ENCODE measurements at regions not wholly inside any gene's neighbourhood (a gene's known extent, or its start where the extent isn't known, plus 50 kb on each side); places are given as distances from the start of the nearest gene placed in this dataset.

DNA sequence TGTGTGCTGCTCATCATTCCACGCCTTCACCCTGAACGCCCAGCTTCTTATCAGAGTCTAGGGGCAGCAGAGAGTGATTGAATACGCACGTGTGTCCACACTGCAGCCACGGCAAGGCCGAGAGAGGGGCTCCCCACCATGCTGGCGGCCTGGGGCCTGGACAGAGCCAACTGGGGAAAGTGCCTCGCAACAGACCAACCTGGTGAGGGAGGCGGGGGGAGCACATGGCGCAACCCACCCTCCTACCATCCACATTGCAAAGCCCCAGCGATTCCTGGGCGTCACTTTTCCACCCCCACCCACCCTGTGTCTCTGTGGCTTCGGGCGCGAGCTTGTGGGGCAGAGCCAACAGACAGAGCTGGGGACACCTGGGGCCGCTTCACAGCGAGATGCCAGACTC is 66.4 kb upstream of the DUSP22 start:
- TF ChIP-seq POLR2AphosphoS5 (IDR thresholded peaks at IDR 0.05; ENCODE audit: low read depth, low read length) (no peak; the same call in 1 of the 2 replicates), POLR2A (IDR thresholded peaks at IDR 0.05; ENCODE audit: low read depth, low read length) (no peak), PAX5 (IDR thresholded peaks at IDR 0.05; ENCODE audit: insufficient read depth, low read length, severe bottlenecking) (no peak)

Measured in GM12891 (cell line).